ENCODE measurements at regions not wholly inside any gene's neighbourhood (a gene's known extent, or its start where the extent isn't known, plus 50 kb on each side); places are given as distances from the start of the nearest gene placed in this dataset.

DNA sequence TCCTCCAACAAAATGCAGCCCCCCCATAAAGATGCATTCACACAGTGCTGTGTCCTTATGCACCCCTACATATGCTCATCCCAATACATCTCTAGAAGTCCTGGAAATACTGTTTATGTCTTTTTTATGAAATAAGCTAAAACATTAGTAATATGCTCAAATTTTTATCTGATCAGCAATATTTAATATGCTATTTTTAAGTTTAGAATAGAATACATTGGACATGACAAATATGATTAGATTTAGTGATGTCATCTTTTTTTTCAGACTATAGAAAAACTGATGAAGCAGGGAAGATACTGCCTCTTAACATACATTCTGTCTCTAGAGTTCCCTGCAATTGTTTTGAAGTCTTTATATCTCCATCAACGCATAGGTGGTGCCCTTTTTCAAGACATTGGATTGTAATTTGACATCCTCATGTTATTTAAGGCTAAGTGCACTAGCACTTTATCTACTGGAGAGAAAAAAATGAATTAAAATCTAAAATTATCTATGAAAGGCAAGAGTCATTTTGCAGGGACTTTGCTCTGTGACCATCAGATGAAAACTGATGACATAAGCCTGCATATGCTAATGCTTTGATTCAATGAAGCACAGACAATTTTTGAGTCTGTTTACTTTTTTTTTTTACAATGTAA, 395.3 kb downstream of the LPIN1 start:
- CTCF ChIA-PET: no interaction called here
- POLR2A ChIA-PET: no interaction called here

DNA sequence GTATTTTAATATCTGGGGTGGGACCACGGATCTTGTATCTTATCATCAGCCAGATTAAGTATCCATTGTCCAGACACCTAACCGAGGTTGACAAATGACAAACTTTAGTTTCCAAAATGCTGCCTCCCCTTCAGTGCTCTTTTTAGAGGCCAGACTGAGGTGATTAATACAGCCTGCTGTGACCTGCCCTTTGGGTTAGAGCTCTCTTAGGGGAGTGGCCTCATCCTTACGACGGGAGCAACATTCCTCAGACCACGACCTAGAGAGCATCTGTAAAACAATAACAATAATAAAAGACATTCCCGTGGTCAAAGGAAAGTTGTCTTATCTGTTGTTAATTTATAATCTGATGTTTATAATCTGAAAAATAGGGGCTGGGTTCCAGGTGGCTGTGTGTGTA, 405.3 kb downstream of the LPIN1 start:
- POLR2A ChIA-PET: no interaction called here
- CTCF ChIA-PET: no interaction called here

DNA sequence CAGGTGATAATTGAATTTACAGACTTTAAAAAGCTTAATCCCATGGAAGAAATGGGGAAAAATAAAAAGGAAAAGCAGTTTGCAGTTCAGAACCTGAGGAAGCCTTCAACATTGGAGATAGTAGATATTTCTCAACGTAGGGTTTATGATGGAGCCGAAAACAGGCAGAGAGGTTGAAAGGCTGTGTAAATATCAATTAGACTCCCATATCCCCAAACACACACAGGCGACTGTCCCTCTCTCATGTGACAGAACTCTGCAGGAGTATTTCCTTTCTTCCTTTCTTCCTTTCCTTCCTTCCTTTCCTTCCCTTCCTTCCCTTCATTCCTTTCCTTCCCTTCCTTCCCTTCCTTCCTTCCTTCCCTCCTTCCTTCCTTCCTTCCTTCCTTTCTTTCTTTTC, 406.5 kb downstream of the LPIN1 start:
- CTCF ChIA-PET: no interaction called here
- POLR2A ChIA-PET: no interaction called here

DNA sequence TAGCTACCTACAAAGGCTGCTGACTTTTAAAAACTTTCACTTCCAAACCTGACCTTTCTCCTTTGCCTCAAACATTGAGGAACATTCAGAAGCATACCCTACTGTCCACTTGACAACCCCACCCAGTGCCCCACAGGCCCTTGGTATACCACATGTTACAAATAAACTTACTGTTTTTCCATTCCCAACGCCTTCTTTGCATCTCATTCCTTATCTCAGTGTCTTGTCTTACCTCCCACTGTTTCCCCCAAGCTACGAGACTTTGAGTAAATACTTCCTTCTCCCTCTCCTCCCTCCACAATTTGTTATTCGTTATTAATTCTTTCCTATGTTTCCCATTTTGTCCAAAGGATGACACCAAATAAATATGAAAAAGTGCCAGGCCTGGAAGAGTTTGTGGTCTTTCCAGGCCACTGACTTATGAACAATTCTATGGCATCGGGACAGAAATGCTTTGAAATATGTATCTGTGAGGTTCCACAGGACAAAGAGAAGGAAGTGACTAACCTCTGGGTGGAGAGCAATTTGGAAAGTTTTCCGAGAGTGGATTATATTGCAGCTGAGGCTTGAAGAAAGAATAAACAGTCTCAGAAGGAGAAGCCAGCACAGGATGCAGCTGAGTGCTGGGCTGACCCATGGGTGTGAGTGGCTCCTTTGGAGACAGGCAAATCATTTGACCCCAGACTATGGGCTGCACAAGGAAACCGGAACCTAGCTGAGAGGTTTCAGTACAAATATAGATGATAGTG, 409.0 kb downstream of the LPIN1 start:
- ChIA-PET POLR2A (no interaction called here), CTCF (no interaction called here)

DNA sequence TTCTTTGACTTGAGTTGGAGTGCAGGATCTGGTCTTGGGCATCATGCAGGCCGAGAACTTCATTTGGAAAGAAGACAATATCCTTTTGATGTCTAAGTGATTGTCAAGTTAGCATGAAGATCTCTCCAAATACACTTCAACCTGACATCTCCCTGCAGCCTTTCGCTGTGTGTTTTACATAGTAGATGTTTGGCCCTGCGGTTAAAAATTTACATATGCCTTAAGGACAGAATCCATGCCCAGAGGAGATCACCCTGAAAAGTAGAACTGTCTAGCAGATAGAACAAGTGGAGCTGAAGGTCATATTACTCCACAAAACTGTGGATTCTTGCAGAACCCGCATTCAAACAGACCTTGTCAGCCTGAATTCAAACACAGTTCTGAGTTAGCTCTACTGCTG, 409.9 kb downstream of the LPIN1 start:
- CTCF ChIA-PET: no interaction called here
- POLR2A ChIA-PET: no interaction called here

DNA sequence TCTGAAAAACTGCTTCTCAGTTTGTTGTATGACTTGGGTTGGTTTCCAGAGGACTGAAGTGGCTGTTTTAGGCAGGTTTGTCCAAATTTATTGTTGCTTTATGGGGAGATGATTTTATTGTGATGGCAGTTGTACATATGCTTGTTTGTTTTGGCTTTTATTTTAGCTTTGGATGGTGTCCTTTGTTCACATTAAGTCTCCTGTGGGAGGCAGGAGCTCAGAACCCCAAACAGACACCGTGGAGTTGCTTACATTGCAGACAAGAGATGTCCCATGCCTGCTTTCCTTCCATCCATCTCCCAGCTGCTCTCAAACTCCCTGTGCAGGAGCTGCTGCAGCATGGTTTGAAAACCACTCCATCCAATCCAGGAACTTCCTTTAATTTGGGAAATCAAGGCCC, 414.7 kb downstream of the LPIN1 start:
- ChIA-PET POLR2A (no interaction called here), CTCF (no interaction called here)

DNA sequence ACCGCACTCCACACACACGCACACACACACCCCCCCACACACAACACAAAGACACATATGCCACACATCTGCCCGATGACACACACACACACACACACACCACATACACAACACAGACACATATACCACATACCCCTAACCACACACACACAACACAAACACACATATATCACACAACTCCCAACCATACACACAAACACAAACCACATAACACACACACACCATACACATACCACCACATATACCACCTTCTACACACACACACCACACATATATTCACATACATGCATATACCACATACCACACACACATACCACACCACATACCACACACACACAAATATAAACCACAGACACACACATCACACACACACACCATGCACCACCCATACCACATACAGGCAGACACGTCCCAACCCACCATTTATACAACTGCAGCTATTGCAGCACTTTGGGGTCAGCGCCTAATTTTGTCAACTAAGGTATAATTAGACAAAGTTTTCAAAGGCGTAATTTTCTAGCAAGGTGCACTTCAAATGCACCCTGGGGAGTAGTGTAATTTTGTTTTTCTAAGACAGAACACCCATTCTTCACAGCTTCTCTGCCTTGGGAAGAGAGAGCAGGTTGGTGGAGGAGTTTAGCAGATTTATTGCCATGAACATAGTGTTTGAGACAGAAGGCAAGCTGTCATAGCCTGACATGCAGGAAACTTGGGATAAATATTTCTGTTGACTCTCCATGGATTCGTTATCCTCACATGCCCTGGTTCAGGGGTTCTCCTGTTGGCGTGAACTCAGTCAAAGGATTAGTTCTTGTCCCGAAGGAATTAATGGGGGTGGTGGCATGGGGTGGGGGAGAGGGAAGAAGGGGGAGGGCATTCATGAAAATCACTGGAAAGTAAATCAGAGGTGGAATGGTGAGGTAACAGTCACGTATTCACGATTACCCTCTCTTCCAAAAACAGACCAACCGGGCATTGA, 416.1 kb downstream of the LPIN1 start:
- CTCF ChIA-PET: no interaction called here
- POLR2A ChIA-PET: no interaction called here

DNA sequence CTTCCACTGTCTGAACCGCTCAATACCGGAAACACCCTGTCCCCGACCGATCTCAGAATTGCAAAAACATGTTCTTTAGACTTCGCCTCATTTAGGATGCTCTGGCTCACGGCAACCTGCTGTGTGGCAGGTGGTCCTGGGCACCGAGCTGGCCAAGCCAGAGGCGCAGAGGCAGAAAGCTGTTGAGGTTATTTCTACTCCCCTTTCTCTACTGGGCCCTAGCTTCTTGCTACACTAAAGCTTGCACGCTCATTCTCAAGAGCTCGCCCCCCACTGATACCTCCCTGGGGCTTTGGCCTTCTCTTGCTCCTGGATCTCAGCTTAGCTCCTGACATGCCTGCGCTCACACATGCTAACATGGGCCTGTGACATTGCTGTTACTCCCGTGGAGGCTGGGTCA, 417.4 kb downstream of the LPIN1 start:
- CTCF ChIA-PET: no interaction called here
- POLR2A ChIA-PET: no interaction called here

DNA sequence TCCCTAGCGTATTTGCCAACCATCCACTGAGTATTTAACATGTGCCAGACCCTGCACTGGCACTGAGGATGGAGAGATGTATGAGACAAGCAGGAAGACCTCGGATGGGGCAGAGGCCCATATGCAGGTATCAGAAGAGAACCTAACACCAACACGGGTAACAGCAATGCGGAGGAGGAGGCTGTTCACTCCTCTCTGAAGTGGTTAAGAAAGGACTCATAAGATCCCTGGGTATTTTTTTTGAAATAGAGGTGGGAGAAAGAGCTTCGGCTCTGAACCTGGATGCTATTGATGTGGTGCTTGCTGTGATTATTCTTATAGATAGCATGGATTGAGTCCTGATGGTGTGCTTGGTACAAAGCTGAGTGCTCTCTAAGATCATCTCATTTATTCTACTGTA, 418.3 kb downstream of the LPIN1 start:
- CTCF ChIA-PET: no interaction called here
- POLR2A ChIA-PET: no interaction called here

DNA sequence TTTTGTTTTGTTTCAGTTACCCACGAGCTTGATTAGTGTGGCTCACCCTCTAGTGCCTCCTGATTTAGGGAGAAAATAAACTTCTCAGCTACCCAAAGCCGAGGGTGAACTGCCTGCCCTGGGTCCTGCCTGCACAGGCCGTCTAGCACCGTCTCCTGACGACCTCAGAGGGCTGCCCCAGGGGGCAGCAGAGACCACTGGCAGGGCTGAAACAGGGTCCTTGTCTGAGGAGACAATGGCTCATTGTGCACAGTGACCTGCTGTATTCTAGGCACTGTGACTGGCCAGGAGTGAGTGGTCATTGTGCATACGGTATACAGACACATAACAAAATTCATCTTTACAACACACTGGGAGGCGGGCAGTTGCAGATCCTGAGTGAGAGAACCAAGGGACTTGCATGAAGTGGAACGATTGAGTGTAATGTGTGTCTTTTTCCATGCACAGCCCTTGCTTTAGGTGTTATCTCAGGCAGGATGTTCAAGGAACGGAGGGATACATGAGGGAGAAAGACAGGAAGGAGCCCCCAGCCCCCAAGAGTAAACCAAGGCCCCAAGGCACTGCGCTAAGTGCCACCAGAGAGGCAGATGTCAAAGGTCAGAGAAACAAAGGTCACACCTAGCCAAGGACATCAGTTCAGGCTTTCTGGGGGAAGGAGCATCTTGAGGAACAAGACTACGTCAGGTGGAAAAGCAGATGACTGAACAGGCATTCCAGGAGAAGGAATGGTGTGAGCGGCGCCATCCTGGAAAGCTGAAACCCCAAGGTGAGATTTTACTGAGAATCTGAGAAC, 421.3 kb downstream of the LPIN1 start:
- ChIA-PET CTCF (no interaction called here), POLR2A (no interaction called here)

DNA sequence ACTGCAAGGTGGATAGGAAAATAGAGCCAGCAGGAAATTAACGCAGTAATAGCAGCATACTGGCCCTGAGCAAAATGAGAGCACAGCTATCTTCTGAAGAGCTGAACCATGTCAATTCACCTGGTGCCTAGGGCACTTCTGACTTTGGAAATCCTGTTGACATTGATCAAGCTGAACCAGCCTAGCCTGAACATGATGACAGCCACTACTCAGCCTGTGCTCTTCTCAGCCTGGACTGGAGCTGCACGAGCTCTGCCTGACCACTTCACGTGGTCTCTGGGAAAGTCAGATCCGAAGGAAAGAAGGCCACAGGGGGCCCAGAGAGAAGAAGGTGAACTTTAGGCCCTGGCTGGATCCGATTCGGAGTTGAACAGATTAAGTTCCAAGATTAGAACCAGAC, 421.9 kb downstream of the LPIN1 start:
- CTCF ChIA-PET: no interaction called here

DNA sequence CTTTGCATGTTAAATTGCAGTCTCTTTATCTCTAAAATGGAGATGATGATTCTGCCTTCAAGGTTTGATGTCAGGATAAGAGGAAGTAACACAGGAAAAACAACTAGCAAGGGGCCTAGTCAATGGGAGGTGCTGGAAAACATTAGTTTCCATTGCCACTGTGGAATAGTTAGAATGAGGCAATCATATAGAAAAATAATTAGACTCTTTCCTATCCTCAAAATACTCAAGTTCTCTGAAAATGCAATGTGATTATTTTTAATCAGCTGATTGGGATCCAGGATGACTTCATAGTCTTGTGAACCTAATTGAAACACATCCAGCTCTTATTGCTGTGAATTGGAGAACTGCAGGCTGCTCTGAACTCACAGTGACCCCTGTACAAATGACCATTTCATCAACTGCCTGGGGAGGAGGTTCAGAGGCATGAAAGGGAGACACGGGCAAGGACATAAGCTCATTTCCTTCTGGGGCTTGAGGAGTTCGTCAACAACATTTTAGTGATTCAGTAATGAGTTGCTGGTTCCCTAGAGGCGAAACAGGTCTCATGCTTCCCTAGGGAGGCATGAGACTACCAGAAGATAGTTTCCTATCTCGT, 422.5 kb downstream of the LPIN1 start:
- ChIA-PET POLR2A (no interaction called here), CTCF (no interaction called here)

More for the DNA sequence above, 421.9 kb downstream of the LPIN1 start:
- POLR2A ChIA-PET: no interaction called here

DNA sequence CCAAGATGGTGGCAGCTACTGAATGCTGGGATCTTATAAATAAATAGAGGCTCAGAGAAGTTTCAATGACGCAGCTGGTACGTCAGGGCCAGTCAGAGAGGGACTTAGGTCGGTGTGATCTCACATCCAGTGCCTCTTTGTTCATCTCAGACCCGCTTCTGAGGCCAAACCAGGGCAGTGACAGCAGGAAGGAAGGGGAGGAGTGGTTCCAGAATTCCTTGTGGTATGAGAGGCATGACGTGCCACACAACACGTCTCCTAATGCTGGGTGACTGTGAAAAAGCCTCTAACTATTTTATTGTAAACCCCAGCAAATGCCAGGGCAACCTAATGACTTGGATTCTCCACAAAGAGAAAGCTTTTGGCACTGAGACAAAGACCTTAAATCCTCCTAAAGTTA, 423.3 kb downstream of the LPIN1 start:
- POLR2A ChIA-PET: no interaction called here
- CTCF ChIA-PET: no interaction called here

DNA sequence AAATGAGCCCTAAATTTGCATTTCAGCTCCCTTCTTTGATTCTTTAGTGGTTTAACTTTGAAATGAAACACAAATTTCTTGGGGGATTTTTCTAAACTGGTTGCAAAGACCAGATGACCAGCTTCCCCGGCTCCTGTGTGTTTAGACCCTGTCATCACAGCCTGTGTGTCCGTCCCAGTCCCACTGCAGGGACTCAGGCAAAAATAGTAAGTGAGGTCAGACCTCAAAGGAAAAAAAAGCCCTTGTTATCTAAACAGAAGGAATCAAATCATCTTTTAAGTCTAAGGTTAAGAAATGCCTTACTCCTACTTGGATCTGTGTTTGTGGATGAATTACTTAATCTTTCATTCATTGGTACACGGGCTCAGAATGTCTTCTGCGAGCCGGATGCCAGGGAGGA, 423.7 kb downstream of the LPIN1 start:
- POLR2A ChIA-PET: interaction anchor here (0.6 kb wide), 1 partner anchor 362 kb away, joined by 5 read pairs; no protein-coding TSS in a partner anchor
- CTCF ChIA-PET: no interaction called here

DNA sequence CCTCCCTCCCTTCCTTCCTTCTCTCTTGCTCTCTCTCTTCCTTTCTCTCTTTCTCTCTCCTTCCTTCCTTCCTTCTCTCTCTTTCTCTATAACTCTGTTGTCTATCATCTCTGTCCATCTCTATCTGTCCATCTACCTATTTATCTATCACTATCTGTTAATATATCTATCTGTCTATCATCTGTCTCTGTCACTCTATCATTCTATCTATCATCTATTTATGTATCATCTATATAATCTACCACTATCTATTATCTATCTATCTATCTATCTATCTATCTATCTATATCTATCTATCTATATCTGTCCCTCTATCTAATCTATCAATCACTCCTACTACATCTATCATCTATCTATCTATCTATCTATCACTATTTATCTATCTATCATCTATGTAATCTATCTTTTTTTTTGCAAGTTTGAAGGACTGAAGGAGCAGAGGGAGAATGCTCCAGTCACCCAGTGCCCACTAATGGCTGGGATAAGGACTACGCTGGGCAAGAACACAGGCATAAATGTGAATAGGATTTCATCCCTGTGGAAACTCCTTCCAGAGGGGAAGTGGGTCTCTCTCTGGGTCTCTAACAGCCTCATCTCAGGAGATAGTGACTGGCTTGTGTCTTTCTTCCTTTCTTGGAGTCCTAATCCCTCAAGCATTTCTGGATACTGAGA, 427.0 kb downstream of the LPIN1 start:
- CTCF ChIA-PET: no interaction called here
- POLR2A ChIA-PET: no interaction called here

DNA sequence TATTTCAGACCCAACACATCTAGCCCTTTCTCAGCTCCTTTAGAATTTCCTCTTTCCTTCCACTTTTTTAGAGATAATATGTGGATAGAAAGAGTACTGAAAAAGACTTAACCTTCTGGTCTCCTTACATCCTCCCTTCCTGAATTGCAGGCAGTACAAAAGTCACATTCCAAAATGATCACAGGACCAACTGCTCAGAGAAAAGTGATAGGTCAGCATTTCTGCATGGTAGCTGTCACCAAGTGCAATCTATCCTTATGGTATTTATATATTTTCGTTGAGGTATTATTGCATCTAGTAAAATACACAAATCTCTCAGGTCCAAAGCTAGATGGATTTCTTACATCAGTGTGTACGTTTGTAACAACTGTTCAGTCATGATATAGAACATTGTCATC, 427.5 kb downstream of the LPIN1 start:
- ChIA-PET POLR2A (no interaction called here), CTCF (no interaction called here)

DNA sequence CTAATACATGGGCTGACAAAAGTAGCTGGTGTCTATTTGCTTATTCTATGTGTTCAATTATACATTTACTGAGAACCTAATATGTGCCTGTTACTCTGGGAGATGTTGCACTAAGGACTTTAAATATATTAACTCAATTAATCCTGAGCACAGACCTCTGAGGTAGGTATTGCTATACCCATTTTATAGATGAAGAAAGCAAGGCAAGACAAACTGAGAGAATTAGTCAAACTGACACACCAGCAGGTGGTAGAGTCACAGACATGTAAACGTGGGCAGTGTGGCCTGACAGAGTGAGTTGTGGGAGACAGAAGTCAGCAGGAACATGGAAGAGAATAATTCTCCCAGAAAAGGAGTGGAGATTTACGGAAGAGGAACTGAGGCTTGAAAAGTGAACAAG, 428.9 kb downstream of the LPIN1 start:
- CTCF ChIA-PET: no interaction called here
- POLR2A ChIA-PET: no interaction called here

DNA sequence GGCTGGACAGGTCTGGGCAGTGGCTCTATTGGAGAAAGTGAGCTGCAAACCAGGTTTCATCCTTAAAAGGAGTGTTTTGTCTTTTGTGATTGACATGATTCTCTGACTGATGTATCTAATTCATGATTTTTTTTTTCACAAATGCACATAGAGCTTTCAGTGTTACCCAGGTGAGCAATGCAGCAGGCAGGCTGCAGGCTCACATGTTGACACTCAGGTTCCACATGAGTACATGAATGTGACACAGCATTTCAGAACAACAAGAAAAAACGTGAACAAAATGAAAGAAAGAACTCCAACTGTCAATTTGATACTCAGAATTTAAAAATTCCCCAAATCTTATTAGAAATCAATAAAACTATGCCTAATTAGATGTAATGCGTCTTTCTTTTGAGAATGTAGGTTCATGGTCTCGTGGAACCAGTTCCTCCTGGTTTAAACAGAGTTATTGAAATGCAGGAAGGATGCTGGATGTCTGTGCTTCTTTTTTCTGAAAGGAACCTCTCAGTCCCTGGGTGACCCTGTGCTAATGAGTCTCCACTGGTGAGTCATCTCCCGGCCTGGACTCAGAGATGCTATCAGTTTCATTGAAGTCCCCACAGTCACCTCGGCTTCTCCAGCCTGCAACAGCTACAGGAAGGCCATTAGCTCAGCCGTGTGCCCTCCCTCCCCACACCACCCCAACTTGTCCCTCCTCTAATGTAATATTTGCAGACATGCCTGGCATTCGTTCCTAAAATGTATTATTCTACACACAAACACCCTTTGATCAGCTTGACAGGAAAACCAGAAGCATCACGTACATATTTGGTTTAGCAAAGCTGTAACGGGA, 430.4 kb downstream of the LPIN1 start:
- ChIA-PET POLR2A (no interaction called here), CTCF (no interaction called here)

Data from activated CD8-positive, alpha-beta memory T cell treated with anti-CD3 and anti-CD28 coated beads for 36 hours (primary cell).